ENCODE measurements at regions not wholly inside any gene's neighbourhood (a gene's known extent, or its start where the extent isn't known, plus 50 kb on each side); places are given as distances from the start of the nearest gene placed in this dataset.

DNA sequence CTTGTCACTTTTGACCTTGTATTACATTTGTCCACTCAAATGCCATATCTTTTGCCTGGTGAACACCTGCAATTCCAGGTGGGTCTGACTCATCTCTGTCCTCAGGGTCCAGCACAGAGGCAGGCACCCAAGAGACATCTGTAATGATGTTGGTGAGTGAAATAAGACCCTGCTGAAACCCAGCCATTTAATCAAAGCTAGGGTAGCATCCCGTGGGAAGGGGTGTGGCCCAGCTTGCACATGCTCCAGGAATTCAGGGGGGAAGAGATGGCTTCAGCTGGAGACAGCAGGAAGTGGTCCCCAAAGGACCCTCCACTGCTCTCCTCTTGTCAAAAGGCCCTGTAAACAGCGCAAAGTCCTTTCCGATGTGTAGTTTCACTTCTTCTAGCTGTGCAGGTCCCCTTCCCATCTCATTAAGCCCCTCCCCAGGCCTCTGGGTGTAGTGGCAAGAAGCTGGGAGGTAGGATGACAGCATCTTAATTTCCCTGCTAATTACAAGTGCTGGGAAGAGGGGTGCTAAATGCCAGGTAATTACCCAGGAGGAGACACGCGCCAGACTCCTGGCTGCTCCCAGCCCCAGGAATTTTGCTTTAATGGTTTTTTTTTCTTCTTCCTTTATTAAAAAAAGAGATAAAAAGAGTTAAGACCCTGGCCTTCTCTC is 54.4 kb upstream of the TRABD2B start:
- no peak for DNase-seq

DNA sequence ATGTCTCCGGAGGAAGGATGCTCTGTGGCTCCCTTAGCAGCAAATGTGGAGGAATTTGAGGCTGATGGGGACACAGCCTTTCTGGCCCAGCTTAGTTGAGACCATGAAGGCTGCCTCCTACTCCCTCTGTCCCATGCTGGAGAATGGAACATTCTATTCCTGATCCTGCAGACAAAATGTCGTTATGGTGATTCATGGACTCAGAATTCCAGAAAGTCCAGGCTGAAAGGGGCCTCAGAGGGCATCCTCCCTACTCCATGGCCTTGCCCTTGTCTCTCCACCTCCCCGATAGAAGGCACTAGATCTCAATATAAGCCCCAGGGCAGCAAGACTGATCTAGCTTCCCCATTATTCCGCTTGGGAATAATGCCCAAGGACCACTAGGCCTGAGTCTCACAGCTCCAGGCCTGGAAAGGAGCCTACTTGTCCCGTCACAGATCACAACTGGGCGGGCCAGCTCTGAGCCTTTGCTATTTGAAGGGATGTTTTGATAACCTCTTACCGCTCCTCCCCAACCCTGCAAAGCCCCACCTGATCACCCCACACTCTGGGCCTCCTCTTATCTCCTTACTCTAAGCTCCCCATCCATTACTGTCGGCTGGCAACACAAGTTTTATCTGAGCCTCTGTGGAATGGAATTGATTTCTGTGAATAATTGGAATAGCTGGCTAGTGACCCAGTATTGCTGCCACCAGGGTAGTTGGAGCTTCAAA is 52.8 kb upstream of the TRABD2B start:
- DNase-seq = peak; percentile 33

DNA sequence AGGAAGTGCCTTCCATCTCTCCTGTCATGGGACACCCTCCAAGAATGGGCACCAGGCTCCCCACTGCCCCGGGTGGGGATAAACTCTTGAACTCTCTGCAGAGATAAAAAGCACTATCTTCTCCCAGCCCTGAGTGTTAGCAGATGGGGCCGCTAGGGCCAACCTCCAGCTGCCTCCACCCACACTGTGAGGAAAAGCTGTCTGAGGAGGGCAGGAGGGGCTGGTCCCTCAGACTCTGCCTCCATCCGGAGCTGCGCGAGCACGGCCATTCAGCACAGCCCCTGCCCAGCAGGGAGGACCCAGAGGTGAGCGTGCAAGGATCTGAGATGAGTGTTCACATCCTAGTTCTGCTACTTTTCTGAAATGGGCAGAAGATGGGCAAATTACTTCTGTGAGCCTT is 51.8 kb upstream of the TRABD2B start:
- no peak for DNase-seq

DNA sequence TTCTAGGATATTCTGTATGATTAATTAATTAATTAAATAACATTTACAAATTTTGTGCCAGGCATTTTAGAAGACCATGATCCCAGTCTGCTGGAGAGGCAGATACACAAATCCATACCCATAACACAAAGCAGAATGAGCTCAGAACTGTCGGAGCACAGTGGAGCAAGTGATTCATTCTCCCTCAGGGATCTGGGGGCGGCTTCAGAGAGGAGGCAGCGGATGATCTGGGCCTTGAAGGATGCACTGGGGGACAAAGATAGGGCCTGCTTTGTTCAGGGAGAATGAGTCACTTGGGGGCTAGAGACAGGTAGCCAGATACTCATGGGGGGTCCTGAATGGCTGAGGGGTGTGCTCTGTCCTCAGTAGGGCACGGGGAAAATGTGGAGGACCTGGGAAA is 50.9 kb upstream of the TRABD2B start:
- peak; percentile 61 for DNase-seq

DNA sequence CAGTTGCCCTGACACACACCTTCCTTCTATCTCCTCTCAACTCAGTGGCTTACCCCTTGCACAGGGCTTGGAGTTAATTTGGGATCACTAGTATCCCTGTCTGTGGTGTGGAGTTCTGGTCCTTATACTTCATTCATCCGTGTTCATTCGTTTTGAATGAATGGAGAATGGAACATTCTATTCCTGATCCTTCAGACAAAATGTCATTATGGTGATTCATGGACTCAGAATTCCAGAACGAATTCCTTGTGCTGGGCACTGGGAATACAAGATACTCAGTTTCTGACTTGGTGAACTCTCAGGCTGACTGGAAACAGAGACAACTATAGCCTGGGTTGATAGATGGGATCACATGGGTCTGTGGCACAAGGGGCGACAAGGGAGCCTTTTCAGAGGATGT is 49.9 kb upstream of the TRABD2B start:
- DNase-seq = peak; percentile 57
